Stomach (tissue), 8 donors: ENCODE measurements at regions not wholly inside any gene's neighbourhood (a gene's known extent, or its start where the extent isn't known, plus 50 kb on each side); places are given as distances from the start of the nearest gene placed in this dataset.

ENCODE experiments used
- DNase-seq, 2 donors: peaks; one replicate each; pipeline versions ENCODE4 v3.0.0 to v3.0.0-alpha.2; 2013 to 2019
- H3K27ac ChIP-seq, 5 donors: fragments of 200-600 bp in 4 of 5; sonication (generic) in 4 of 5; one replicate each; pipeline ENCODE4 v1.5.1; 2013 to 2019; ENCODE audit warnings: mild to moderate bottlenecking in 1 of 5, moderate library complexity in 1 of 5
- H3K27me3 ChIP-seq, 3 donors: fragments of 200-600 bp; sonication (generic); one replicate each; pipeline ENCODE4 v1.5.1; 2017 to 2019; ENCODE audit warnings: mixed run types in 1 of 3
- H3K36me3 ChIP-seq, 4 donors: fragments of 200-600 bp; sonication (generic); 1 replicate in 3 of 4; 2 replicates in 1 of 4; pipeline ENCODE4 v1.5.1; 2016 to 2019
- H3K4me1 ChIP-seq, 4 donors: fragments of 200-600 bp; sonication (generic); one replicate each; pipeline ENCODE4 v1.5.1; 2016 to 2019
- H3K4me3 ChIP-seq, 4 donors: fragments of 200-600 bp; sonication (generic) in 3 of 4; one replicate each; pipeline ENCODE4 v1.5.1; 2016 to 2019; ENCODE audit warnings: mild to moderate bottlenecking in 1 of 4
- H3K9me3 ChIP-seq, 4 donors: fragments of 200-600 bp; sonication (generic); one replicate each; pipeline ENCODE4 v1.5.1; 2016 to 2019
- EP300 ChIP-seq: sonication (generic); formaldehyde crosslinking; IDR thresholded peaks from one replicate; pipeline ENCODE4 v1.6.1; 2017; ENCODE audit warnings: antibody characterized with exemption
- POLR2A ChIP-seq, 4 donors: fragments of 450-650 bp; IDR thresholded peaks; one replicate each; pipeline ENCODE4 v1.6.1; 2016; ENCODE audit warnings: antibody characterized with exemption in 4 of 4, control low read depth in 2 of 4, mild to moderate bottlenecking in 1 of 4, moderate library complexity in 1 of 4
- POLR2AphosphoS5 ChIP-seq, 3 donors: sonication (generic); formaldehyde crosslinking; IDR thresholded peaks; one replicate each; pipeline ENCODE4 v1.6.1; 2016; ENCODE audit warnings: antibody characterized with exemption in 3 of 3
- WGBS, 5 donors: extraction: QIAGEN DNeasy Blood & Tissue Kit in 3 of 5; methylation state at CpG; one replicate each; pipeline versions ENCODE4 v1.1.5 to v1.1.7; 2013 to 2018; 5-methylcytosine and 5-hydroxymethylcytosine counted together
- intact Hi-C: fragments of 100-400 bp; cut with DNase I; formaldehyde crosslinking; loops from one replicate; pipeline ENCODE4 v1.15.1; 2023; ENCODE audit warnings: low total_unique reads
- TF ChIP-seq, protein P1 (sequence below), 7 experiments: fragments of 450-650 bp in 4 of 7; fragments of 200-600 bp in 3 of 7; sonication (generic) in 3 of 7; IDR thresholded peaks; one replicate each; pipeline ENCODE4 v1.5.1; 2016 to 2019; ENCODE audit warnings: antibody characterized with exemption in 7 of 7, control low read depth in 2 of 7, mild to moderate bottlenecking in 1 of 7
- donor health status: healthy with polysubstance abuse.
- donor health status: Bipolar disorder and iron deficiency.
- donor health status: healthy.

DNA sequence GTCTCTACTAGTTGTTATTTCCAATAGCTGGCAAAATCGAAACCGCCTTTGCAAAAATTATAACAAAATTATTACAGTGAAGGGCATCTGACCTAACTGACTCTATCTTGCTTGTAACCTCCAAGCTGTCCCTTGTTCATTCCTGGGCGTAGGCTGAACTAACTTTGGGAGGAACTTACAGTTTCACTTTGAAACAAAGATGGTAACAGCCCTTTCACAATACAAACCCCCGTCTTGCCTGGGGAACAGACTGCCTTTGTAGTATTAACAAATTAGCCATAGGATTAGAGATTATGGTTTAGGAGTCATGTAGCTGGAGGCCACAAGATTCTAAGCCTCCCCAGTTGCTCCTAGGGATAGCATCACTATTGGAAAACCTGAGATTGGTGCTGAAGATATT, 131.6 kb upstream of the HSD17B12 start:
- Histone ChIP-seq H3K4me3 (no peak overlapping the region), H3K4me1 (peaks cover 13 to 19% (median 14%) of the 10 kb centered on the region in 4 donors), H3K36me3 (no peaks in the 10 kb centered on the region), H3K27me3 (peaks cover 5 to 48% (median 18%) of the 10 kb centered on the region in 3 donors), H3K27ac (no peak overlapping the region), H3K9me3 (no peaks in the 10 kb centered on the region)
- DNase-seq: no peak
- TF ChIP-seq, protein P1, sequence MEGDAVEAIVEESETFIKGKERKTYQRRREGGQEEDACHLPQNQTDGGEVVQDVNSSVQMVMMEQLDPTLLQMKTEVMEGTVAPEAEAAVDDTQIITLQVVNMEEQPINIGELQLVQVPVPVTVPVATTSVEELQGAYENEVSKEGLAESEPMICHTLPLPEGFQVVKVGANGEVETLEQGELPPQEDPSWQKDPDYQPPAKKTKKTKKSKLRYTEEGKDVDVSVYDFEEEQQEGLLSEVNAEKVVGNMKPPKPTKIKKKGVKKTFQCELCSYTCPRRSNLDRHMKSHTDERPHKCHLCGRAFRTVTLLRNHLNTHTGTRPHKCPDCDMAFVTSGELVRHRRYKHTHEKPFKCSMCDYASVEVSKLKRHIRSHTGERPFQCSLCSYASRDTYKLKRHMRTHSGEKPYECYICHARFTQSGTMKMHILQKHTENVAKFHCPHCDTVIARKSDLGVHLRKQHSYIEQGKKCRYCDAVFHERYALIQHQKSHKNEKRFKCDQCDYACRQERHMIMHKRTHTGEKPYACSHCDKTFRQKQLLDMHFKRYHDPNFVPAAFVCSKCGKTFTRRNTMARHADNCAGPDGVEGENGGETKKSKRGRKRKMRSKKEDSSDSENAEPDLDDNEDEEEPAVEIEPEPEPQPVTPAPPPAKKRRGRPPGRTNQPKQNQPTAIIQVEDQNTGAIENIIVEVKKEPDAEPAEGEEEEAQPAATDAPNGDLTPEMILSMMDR (IDR thresholded peaks at IDR 0.05): no peak
- TF ChIP-seq EP300 (no peak), POLR2AphosphoS5 (IDR thresholded peaks at IDR 0.05) (no peak), POLR2A (IDR thresholded peaks at IDR 0.05) (no peak)
- intact Hi-C loops: no loop called here
- 71 to 81% (median 77%) methylated on average over 4 of the region's 4 CpGs for WGBS, 5 donors

DNA sequence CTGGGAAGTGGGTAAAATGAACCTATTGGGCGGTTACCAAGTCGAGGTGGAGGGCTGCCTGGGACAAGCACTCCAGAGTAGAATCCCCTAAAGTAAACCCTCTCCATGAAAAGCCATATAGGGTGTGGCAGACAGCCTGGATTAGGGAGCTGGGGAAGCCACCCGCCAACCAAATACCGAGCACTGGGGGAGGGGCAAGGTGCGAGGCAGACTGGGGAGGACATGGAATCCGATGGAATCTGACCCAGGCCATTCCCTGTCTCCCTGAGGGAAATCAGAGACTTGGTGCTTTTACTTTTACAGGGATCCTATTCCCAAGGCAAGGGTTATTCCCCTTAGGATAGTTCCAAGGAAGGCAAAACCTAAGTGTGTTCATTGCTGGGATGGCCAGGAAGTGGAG, 130.9 kb upstream of the HSD17B12 start:
- intact Hi-C loops: no loop called here
- Histone ChIP-seq H3K27me3 (peaks cover 5 to 53% (median 20%) of the 10 kb centered on the region in 3 donors), H3K36me3 (no peaks in the 10 kb centered on the region), H3K27ac (no peak overlapping the region), H3K4me3 (no peak overlapping the region), H3K4me1 (peaks cover 13 to 19% (median 14%) of the 10 kb centered on the region in 4 donors), H3K9me3 (no peaks in the 10 kb centered on the region)
- WGBS, 5 donors: 58 to 68% (median 63%) methylated on average over 6 of the region's 6 CpGs
- TF ChIP-seq, protein P1 (IDR thresholded peaks at IDR 0.05): no peak
- TF ChIP-seq POLR2A (IDR thresholded peaks at IDR 0.05) (no peak), POLR2AphosphoS5 (IDR thresholded peaks at IDR 0.05) (no peak), EP300 (no peak)
- no peak for DNase-seq

DNA sequence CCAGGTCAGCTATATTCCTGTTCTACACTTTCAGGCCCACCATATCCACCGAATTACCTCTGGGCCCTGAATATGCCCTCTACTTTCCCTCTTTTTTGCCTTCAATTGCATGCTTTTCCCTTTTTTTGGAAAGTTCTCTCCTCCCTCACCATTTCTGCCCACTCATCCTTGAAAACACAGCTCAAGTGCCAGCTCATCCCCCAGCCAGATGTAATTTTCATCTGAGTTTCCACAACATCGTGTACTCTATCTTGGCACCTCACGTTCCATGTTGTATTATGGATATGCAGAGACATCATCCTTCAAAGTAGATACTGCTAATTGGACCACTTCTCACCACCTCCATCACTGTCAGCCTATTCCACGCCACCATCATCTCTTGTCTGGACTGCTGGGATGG, 129.8 kb upstream of the HSD17B12 start:
- H3K9me3 ChIP-seq: no peaks in the 10 kb centered on the region
- H3K36me3 ChIP-seq: no peaks in the 10 kb centered on the region
- no peak overlapping the region for H3K4me3 ChIP-seq
- no peak overlapping the region for H3K27ac ChIP-seq
- intact Hi-C loops: no loop called here
- DNase-seq: no peak
- no peak for TF ChIP-seq EP300
- TF ChIP-seq, protein P1 (IDR thresholded peaks at IDR 0.05): no peak
- TF ChIP-seq POLR2AphosphoS5 (IDR thresholded peaks at IDR 0.05): no peak
- TF ChIP-seq POLR2A (IDR thresholded peaks at IDR 0.05): no peak
- WGBS, 5 donors: 86 to 92% (median 87%) methylated on average over 4 of the region's 4 CpGs
- H3K4me1 ChIP-seq: peaks cover 15 to 25% (median 18%) of the 10 kb centered on the region in 4 donors
- H3K27me3 ChIP-seq: peaks cover 5 to 58% (median 24%) of the 10 kb centered on the region in 3 donors

DNA sequence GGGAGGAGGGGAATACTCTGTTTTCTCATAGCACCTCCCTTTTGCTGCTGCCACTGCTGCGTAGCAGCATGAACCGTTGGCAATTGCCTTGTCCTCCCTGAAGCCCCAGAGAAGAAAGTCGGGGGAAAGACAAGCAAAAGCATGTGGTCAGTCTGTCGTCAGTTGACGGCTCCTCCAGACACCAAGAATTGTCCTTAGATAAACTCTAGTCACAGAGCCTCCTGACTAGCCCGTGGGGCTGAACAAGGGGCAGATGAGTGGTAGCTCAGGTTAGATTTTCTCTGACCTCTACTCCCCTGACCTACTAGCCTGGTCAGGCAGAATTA, 126.4 kb upstream of the HSD17B12 start:
- H3K27me3 ChIP-seq: peaks cover 0 to 64% (median 22%) of the 10 kb centered on the region in 3 donors
- TF ChIP-seq EP300 (no peak), POLR2AphosphoS5 (IDR thresholded peaks at IDR 0.05) (no peak), POLR2A (IDR thresholded peaks at IDR 0.05) (no peak)
- TF ChIP-seq, protein P1 (IDR thresholded peaks at IDR 0.05): no peak
- intact Hi-C loops: no loop called here

More for the DNA sequence above, 126.4 kb upstream of the HSD17B12 start:
- Histone ChIP-seq H3K27ac (no peak overlapping the region), H3K36me3 (no peaks in the 10 kb centered on the region), H3K4me1 (peaks cover 5 to 33% (median 18%) of the 10 kb centered on the region in 4 donors), H3K9me3 (no peaks in the 10 kb centered on the region), H3K4me3 (no peak overlapping the region)
- 32 to 52% (median 38%) methylated on average over 6 of the region's 6 CpGs for WGBS, 5 donors
- no peak for DNase-seq
